ENCODE measurements at regions not wholly inside any gene's neighbourhood (a gene's known extent, or its start where the extent isn't known, plus 50 kb on each side); places are given as distances from the start of the nearest gene placed in this dataset.

GRCh38 chr20:12653642-12654041, 355.1 kb upstream of the SPTLC3 start:
- ChIA-PET CTCF (no interaction called here), POLR2A (no interaction called here)
- Mint-ChIP-seq H3K36me3 (peaks cover under 1% of the 10 kb centered on the region), H3K27me3 (ENCODE audit: low read depth) (no peaks in the 10 kb centered on the region), H3K4me1 (peaks cover 24% of the 10 kb centered on the region), H3K27ac (no peak overlapping the region), H3K4me3 (no peak overlapping the region), H3K9me3 (peaks cover 2% of the 10 kb centered on the region; the same call in 1 of the 2 replicates)
- DNase-seq (ENCODE audit: low spot score) (no peak), ATAC-seq (no peak)
- TF ChIP-seq MYBL2 (CRISPR knock-in tag; IDR thresholded peaks at IDR 0.05) (no peak), ZBTB43 (CRISPR knock-in tag; IDR thresholded peaks at IDR 0.05) (no peak), ZNF423 (CRISPR knock-in tag; IDR thresholded peaks at IDR 0.05) (no peak), SOX15 (CRISPR knock-in tag; IDR thresholded peaks at IDR 0.05) (no peak), STAT6 (CRISPR knock-in tag; conservative IDR thresholded peaks at IDR 0.05; ENCODE audit: low read depth) (no peak), FOXP4 (CRISPR knock-in tag; IDR thresholded peaks at IDR 0.05) (no peak), SP1 (CRISPR knock-in tag; conservative IDR thresholded peaks at IDR 0.05) (no peak)

GRCh38 chr20:12659942-12660341, 348.8 kb upstream of the SPTLC3 start:
- Mint-ChIP-seq H3K27me3 (ENCODE audit: low read depth) (peaks cover 2% of the 10 kb centered on the region; the same call in 1 of the 2 replicates), H3K9me3 (peaks cover 29% of the 10 kb centered on the region), H3K4me3 (no peak overlapping the region), H3K4me1 (peaks cover 20% of the 10 kb centered on the region), H3K27ac (no peak overlapping the region), H3K36me3 (peaks cover 26% of the 10 kb centered on the region)
- DNase-seq (ENCODE audit: low spot score) (no peak), ATAC-seq (no peak)
- TF ChIP-seq FOXJ3 (CRISPR knock-in tag; IDR thresholded peaks at IDR 0.05; ENCODE audit: borderline replicate concordance) (no peak), CREM (CRISPR knock-in tag; IDR thresholded peaks at IDR 0.05) (no peak), JAZF1 (CRISPR knock-in tag; IDR thresholded peaks at IDR 0.05) (no peak), SMAD3 (CRISPR knock-in tag; IDR thresholded peaks at IDR 0.05; ENCODE audit: borderline replicate concordance) (no peak), JUN (CRISPR knock-in tag; IDR thresholded peaks at IDR 0.05) (no peak), STAT6 (CRISPR knock-in tag; conservative IDR thresholded peaks at IDR 0.05; ENCODE audit: low read depth) (no peak), NR1H2 (CRISPR knock-in tag; IDR thresholded peaks at IDR 0.05) (no peak), MXD4 (CRISPR knock-in tag; IDR thresholded peaks at IDR 0.05; ENCODE audit: borderline replicate concordance) (no peak), PREB (CRISPR knock-in tag; IDR thresholded peaks at IDR 0.05; ENCODE audit: borderline replicate concordance) (no peak)
- ChIA-PET POLR2A (no interaction called here), CTCF (interaction anchor here (1.0 to 2.9 kb wide), 9 partner anchors 12 to 602 kb away, joined by 3 to 12 read pairs (median 4); no protein-coding TSS in a partner anchor)

Measured in WTC11 (cell line).